ENCODE measurements at regions not wholly inside any gene's neighbourhood (a gene's known extent, or its start where the extent isn't known, plus 50 kb on each side); places are given as distances from the start of the nearest gene placed in this dataset.

DNA sequence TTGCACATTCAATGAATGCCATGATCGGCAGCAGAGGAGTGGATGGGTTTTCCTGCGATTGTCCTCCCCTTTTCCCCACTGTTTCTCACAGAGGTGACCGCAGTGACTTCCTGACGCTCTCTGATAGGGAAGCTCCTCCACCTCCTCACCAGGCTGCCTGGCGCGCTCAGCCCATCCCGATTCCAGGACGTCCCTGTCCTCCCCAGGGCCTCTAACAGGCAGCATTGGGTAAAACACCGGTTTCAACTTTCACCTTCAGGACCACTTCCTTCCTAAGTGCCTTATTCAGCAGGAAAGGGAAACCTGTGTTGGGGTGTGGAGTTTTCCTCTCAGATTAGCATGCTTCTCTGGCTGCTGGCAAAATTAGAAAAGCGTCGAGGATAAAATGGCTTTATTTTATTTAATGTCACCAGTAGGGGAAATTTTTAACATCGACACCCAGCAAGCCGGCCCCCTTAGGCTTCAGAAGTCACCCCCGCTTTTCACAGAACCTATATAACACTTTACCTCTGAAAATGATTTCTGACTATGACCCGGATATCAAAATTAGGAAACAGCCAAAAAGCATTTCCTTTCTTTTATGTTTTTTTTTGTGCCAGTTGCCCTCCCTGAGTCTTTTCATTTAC, 570.4 kb upstream of the GJE1 start:
- Mint-ChIP-seq H3K4me1 (ENCODE audit: low read depth) (peaks cover 23% of the 10 kb centered on the region), H3K27ac (peak overlapping the region; percentile 69), H3K4me3 (peak overlapping the region; percentile 61), H3K36me3 (ENCODE audit: low read depth) (no peaks in the 10 kb centered on the region), H3K9me3 (ENCODE audit: insufficient read depth) (no peaks in the 10 kb centered on the region), H3K27me3 (ENCODE audit: low read depth) (no peaks in the 10 kb centered on the region)
- CTCF ChIA-PET = interaction anchor here (1.7 kb wide), 1 partner anchor 78 kb away, joined by 5 read pairs; no protein-coding TSS in a partner anchor
- ATAC-seq (peak; percentile 54), DNase-seq (peak; percentile 28)
- POLR2A ChIA-PET = no interaction called here

DNA sequence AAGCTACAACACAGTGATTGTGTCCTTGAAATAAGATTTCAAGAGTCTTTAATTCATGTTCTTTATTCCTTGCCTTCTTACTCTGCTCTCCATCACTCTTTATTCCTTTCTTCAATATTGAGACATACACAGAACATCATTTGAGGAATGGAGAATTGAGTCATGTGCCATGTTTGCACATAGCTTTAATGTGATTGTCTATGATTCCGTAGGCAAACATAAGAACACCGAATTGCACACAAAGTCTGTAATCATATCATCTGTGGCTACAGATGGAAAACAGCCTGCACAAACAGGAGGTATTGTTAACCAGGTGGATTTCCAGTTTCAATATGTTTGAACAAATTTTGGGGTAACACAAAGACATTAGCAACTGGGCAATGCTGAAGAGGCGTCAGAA, 571.6 kb upstream of the GJE1 start:
- ATAC-seq = no peak
- no peaks in the 10 kb centered on the region for H3K36me3 Mint-ChIP-seq (ENCODE audit: low read depth)
- no peak overlapping the region for H3K27ac Mint-ChIP-seq
- H3K27me3 Mint-ChIP-seq (ENCODE audit: low read depth) = no peaks in the 10 kb centered on the region
- peaks cover 23% of the 10 kb centered on the region for H3K4me1 Mint-ChIP-seq (ENCODE audit: low read depth)
- ChIA-PET CTCF (no interaction called here), POLR2A (no interaction called here)
- DNase-seq = no peak
- H3K9me3 Mint-ChIP-seq (ENCODE audit: insufficient read depth) = no peaks in the 10 kb centered on the region
- H3K4me3 Mint-ChIP-seq = no peak overlapping the region

DNA sequence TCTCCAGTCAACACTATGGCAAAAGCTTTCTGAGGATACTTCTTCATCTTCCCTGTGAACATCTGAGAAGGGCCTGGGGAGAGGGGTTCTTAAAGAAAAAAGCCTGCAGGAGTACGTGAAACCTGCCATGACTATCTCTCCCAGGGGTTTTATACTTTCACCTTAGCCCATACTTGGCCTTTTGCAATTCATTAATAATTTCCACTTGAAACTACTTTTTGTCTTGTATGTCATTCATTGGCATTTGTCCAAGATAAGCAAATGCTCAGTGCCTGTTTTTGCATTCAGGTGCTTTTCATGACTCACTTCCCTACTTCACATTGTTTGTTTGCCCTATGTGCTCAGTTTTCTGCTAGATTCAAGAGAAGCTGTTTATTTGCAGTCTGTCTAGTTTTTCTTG, 580.3 kb upstream of the GJE1 start:
- no peaks in the 10 kb centered on the region for H3K27me3 Mint-ChIP-seq (ENCODE audit: low read depth)
- no peak overlapping the region for H3K27ac Mint-ChIP-seq
- no peaks in the 10 kb centered on the region for H3K4me1 Mint-ChIP-seq (ENCODE audit: low read depth)
- H3K36me3 Mint-ChIP-seq (ENCODE audit: low read depth) = no peaks in the 10 kb centered on the region
- no peak overlapping the region for H3K4me3 Mint-ChIP-seq
- ATAC-seq (no peak), DNase-seq (no peak)
- H3K9me3 Mint-ChIP-seq (ENCODE audit: insufficient read depth) = peaks cover 14% of the 10 kb centered on the region
- POLR2A ChIA-PET = no interaction called here
- CTCF ChIA-PET = no interaction called here

- no peaks in the 10 kb centered on the region for H3K27me3 Mint-ChIP-seq (ENCODE audit: low read depth)
- no peak for DNase-seq
- no peak for ATAC-seq
Measured at GRCh38 chr6:141552031-141552430, 580.7 kb upstream of the GJE1 start.

GRCh38 chr6:141551318-141551717, 581.4 kb upstream of the GJE1 start:
- DNase-seq (no peak), ATAC-seq (no peak)
- no peaks in the 10 kb centered on the region for H3K36me3 Mint-ChIP-seq (ENCODE audit: low read depth)
- ChIA-PET CTCF (no interaction called here), POLR2A (no interaction called here)
- no peaks in the 10 kb centered on the region for H3K4me1 Mint-ChIP-seq (ENCODE audit: low read depth)
- H3K27ac Mint-ChIP-seq = no peak overlapping the region
- no peaks in the 10 kb centered on the region for H3K27me3 Mint-ChIP-seq (ENCODE audit: low read depth)
- H3K4me3 Mint-ChIP-seq = no peak overlapping the region
- peaks cover 14% of the 10 kb centered on the region for H3K9me3 Mint-ChIP-seq (ENCODE audit: insufficient read depth)

More at GRCh38 chr6:141552031-141552430, 580.7 kb upstream of the GJE1 start:
- H3K27ac Mint-ChIP-seq = no peak overlapping the region
- ChIA-PET POLR2A (no interaction called here), CTCF (no interaction called here)
- no peak overlapping the region for H3K4me3 Mint-ChIP-seq
- no peaks in the 10 kb centered on the region for H3K36me3 Mint-ChIP-seq (ENCODE audit: low read depth)
- no peaks in the 10 kb centered on the region for H3K4me1 Mint-ChIP-seq (ENCODE audit: low read depth)
- H3K9me3 Mint-ChIP-seq (ENCODE audit: insufficient read depth) = peaks cover 14% of the 10 kb centered on the region

DNA sequence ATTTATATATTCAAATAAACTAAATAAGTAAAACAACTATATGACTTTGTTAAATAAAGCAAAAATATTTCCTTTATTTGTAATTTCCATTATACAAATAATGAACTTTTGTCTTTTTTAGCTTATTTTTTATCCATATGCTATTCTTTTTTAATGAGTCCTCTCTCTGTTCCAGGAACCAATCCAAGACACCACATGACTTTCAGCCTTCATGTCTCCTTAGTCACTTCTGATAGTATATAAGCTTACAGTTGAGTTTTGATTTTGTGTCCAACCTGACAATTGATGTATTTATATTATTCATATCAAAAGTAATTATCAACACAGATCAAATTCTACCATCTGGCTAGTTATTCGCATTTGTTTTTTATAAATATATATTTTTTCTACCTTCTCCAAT, 582.3 kb upstream of the GJE1 start:
- peaks cover 14% of the 10 kb centered on the region for H3K9me3 Mint-ChIP-seq (ENCODE audit: insufficient read depth)
- H3K27ac Mint-ChIP-seq = no peak overlapping the region
- ChIA-PET POLR2A (no interaction called here), CTCF (no interaction called here)
- no peaks in the 10 kb centered on the region for H3K4me1 Mint-ChIP-seq (ENCODE audit: low read depth)
- ATAC-seq (no peak), DNase-seq (no peak)
- no peaks in the 10 kb centered on the region for H3K27me3 Mint-ChIP-seq (ENCODE audit: low read depth)
- H3K4me3 Mint-ChIP-seq = no peak overlapping the region
- no peaks in the 10 kb centered on the region for H3K36me3 Mint-ChIP-seq (ENCODE audit: low read depth)

- ATAC-seq = no peak
- H3K27ac Mint-ChIP-seq = no peak overlapping the region
Measured at GRCh38 chr6:141548966-141549365, 583.8 kb upstream of the GJE1 start.

DNA sequence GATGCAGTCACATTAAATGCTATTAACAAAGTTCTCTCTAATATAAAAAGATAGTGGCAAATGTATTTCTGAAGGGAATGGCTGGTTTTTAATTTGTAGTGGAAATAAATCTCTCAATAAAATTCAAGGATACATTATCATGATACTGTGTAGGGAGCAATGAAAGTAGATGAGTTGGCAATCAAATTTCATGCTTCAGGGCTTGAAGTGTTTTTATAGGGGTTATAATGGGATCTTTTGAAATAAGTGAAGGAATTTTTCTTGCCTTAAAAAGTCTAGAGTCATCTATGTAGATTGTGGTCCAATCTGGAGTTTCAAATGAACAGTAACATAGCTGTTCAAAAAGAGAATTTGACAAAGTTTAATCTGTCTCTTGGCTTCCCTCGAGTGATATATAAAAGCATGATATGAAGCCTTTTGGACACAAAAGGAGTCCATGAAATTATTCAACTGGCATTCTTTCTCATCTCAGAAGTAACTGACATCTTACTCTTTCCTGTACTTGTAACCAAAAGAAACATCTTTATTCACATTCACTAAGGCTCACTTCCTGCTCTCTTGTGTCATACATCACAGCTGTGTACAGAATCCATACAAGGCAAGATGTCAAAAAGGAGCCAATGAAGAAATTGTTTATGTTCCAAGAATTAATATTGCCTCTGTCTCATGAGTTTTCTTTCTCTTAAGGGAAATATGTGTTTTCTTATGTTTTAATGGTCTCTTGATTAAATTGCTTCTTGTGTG, 591.0 kb upstream of the GJE1 start:
- H3K36me3 Mint-ChIP-seq (ENCODE audit: low read depth) = no peaks in the 10 kb centered on the region
- no peak overlapping the region for H3K4me3 Mint-ChIP-seq
- DNase-seq = no peak
- no peak overlapping the region for H3K27ac Mint-ChIP-seq
- ChIA-PET POLR2A (no interaction called here), CTCF (no interaction called here)
- no peak for ATAC-seq
- peaks cover 5% of the 10 kb centered on the region for H3K4me1 Mint-ChIP-seq (ENCODE audit: low read depth)
- H3K9me3 Mint-ChIP-seq (ENCODE audit: insufficient read depth) = no peaks in the 10 kb centered on the region
- no peaks in the 10 kb centered on the region for H3K27me3 Mint-ChIP-seq (ENCODE audit: low read depth)

More at GRCh38 chr6:141548966-141549365, 583.8 kb upstream of the GJE1 start:
- H3K9me3 Mint-ChIP-seq (ENCODE audit: insufficient read depth) = peaks cover 14% of the 10 kb centered on the region
- ChIA-PET POLR2A (no interaction called here), CTCF (no interaction called here)
- H3K4me1 Mint-ChIP-seq (ENCODE audit: low read depth) = no peaks in the 10 kb centered on the region
- H3K4me3 Mint-ChIP-seq = no peak overlapping the region
- no peaks in the 10 kb centered on the region for H3K36me3 Mint-ChIP-seq (ENCODE audit: low read depth)
- H3K27me3 Mint-ChIP-seq (ENCODE audit: low read depth) = no peaks in the 10 kb centered on the region
- no peak for DNase-seq

GRCh38 chr6:141540207-141540606, 592.5 kb upstream of the GJE1 start:
- no peaks in the 10 kb centered on the region for H3K27me3 Mint-ChIP-seq (ENCODE audit: low read depth)
- POLR2A ChIA-PET = no interaction called here
- no peak overlapping the region for H3K4me3 Mint-ChIP-seq
- H3K4me1 Mint-ChIP-seq (ENCODE audit: low read depth) = peaks cover 5% of the 10 kb centered on the region
- no peaks in the 10 kb centered on the region for H3K36me3 Mint-ChIP-seq (ENCODE audit: low read depth)
- no peaks in the 10 kb centered on the region for H3K9me3 Mint-ChIP-seq (ENCODE audit: insufficient read depth)
- DNase-seq = no peak
- CTCF ChIA-PET = no interaction called here
- H3K27ac Mint-ChIP-seq = no peak overlapping the region
- ATAC-seq = no peak

GRCh38 chr6:141539617-141540016, 593.1 kb upstream of the GJE1 start:
- Mint-ChIP-seq H3K27ac (no peak overlapping the region), H3K4me3 (no peak overlapping the region), H3K36me3 (ENCODE audit: low read depth) (no peaks in the 10 kb centered on the region), H3K27me3 (ENCODE audit: low read depth) (no peaks in the 10 kb centered on the region), H3K4me1 (ENCODE audit: low read depth) (peaks cover 5% of the 10 kb centered on the region), H3K9me3 (ENCODE audit: insufficient read depth) (no peaks in the 10 kb centered on the region)
- ChIA-PET POLR2A (no interaction called here), CTCF (no interaction called here)
- DNase-seq (no peak), ATAC-seq (no peak)

DNA sequence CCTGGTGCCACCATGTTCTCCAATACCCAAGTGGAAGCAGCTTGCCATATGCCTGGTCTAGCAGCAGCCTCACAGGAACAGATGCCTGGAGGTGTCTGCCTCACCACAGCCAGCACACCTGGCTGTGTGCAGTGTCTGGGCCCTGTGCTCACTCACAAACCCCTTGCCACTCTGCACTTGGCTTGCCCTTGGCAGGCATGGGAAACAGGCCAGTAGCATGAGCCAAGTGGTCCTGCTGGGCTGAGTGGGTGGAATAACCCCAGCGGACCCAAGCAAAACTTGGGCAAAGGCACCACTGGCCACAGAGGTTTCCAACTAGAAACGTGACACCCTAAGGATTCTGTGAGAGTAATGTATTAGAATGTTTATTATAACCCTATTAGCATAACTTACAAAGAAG, 600.5 kb upstream of the GJE1 start:
- ChIA-PET CTCF (no interaction called here), POLR2A (no interaction called here)
- H3K36me3 Mint-ChIP-seq (ENCODE audit: low read depth) = no peaks in the 10 kb centered on the region
- ATAC-seq (no peak), DNase-seq (no peak)
- H3K4me1 Mint-ChIP-seq (ENCODE audit: low read depth) = no peaks in the 10 kb centered on the region
- peaks cover 2% of the 10 kb centered on the region for H3K27me3 Mint-ChIP-seq (ENCODE audit: low read depth)
- no peaks in the 10 kb centered on the region for H3K9me3 Mint-ChIP-seq (ENCODE audit: insufficient read depth)
- no peak overlapping the region for H3K27ac Mint-ChIP-seq
- no peak overlapping the region for H3K4me3 Mint-ChIP-seq

DNA sequence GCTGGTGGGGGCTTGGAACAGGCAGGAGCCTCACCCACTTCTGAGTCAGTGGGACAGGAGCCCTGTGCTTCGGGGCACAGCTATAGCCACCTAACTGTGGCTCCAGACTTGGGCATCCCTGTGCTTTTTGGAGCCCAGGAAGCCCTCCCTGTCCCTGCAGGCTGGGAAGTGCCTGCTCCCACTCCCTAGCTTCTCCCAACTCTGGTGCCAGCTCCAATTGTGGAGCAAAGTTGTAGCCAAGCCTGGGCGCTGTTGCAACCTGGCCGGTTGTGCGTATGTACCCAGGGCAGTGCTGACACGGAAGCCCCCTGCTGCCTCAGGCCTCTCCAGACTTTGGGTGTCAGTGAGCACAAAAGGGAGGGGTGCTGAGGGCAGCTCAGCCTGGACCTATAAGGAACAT, 601.7 kb upstream of the GJE1 start:
- H3K4me3 Mint-ChIP-seq = no peak overlapping the region
- no peaks in the 10 kb centered on the region for H3K36me3 Mint-ChIP-seq (ENCODE audit: low read depth)
- H3K4me1 Mint-ChIP-seq (ENCODE audit: low read depth) = no peaks in the 10 kb centered on the region
- CTCF ChIA-PET = no interaction called here
- POLR2A ChIA-PET = no interaction called here
- H3K9me3 Mint-ChIP-seq (ENCODE audit: insufficient read depth) = no peaks in the 10 kb centered on the region
- no peak for DNase-seq
- H3K27me3 Mint-ChIP-seq (ENCODE audit: low read depth) = peaks cover 2% of the 10 kb centered on the region
- no peak for ATAC-seq
- H3K27ac Mint-ChIP-seq = no peak overlapping the region

DNA sequence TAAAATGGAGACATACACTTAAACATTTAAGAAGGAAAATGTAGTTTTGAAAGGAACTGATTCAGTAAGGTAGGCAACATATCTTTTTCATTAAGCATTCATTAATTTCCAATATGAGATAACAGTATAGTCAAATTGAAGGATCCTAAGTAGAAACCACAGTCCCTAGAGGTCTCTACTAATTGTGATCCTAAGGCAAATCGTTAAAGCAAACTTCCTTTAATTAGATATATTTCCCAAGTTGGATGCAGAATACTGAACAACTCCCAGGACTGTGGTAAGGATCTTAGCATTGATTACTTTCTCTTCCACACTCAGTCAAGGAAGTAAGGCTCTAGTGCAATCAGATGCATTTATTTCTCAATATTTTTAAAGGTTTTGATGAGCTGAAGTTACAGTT, 604.1 kb upstream of the GJE1 start:
- no peak for DNase-seq
- POLR2A ChIA-PET = no interaction called here
- no peak overlapping the region for H3K4me3 Mint-ChIP-seq
- no peaks in the 10 kb centered on the region for H3K9me3 Mint-ChIP-seq (ENCODE audit: insufficient read depth)
- H3K36me3 Mint-ChIP-seq (ENCODE audit: low read depth) = no peaks in the 10 kb centered on the region
- no peaks in the 10 kb centered on the region for H3K4me1 Mint-ChIP-seq (ENCODE audit: low read depth)
- CTCF ChIA-PET = no interaction called here
- H3K27ac Mint-ChIP-seq = no peak overlapping the region
- no peak for ATAC-seq
- H3K27me3 Mint-ChIP-seq (ENCODE audit: low read depth) = peaks cover 2% of the 10 kb centered on the region

Data from activated CD8-positive, alpha-beta T cell treated with anti-CD3 and anti-CD28 coated beads, Interleukin-2, amount 10 ng/mL, durations not matched to agents 7 days and 5 days (primary cell).